ENCODE measurements at regions not wholly inside any gene's neighbourhood (a gene's known extent, or its start where the extent isn't known, plus 50 kb on each side); places are given as distances from the start of the nearest gene placed in this dataset.
"Not testable (repeated sequence)": the region's sequence is repeated elsewhere in the genome, so short reads cannot be mapped to it uniquely, and the experiment has no call there.

- no peak for DNase-seq
Measured at GRCh38 chr6:66179361-66179760, 472.3 kb upstream of the EYS start.

- no peak for DNase-seq
Measured at GRCh38 chr6:66173587-66173986, 466.6 kb upstream of the EYS start.

GRCh38 chr6:66166713-66167112 lies 459.7 kb upstream of the EYS start:
- DNase-seq, result not testable (repeated sequence)

DNA sequence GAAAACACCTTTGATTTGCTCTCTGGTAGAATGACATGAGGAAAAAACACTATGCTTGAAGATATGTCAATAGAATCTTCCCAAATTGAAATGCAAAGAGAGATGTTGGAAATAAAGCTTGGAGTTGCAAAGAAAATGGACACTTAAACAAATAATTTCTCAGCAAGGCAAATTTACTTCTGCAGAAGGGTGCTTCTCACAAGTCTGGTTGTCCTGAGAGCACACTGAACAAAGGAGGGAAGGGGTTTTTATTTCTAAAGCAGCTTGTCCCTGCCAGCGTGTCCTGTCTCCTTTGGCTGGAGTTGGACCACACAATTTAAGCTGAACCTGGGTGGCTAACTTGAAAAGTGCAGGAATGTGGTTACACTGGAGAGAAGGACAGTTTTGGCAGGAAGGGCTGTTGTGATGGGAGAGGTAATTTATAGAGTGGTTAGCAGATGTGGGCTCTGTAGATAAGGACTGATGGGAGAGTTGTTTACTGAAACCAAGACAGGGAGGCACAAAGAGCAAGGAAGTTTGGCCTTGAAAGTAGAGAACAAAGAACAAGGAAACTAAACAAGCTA lies 454.6 kb upstream of the EYS start:
- DNase-seq, result no peak

GRCh38 chr6:66159937-66160336 lies 452.9 kb upstream of the EYS start:
- DNase-seq, result no peak

GRCh38 chr6:66153247-66153646 lies 446.2 kb upstream of the EYS start:
- no peak for DNase-seq

GRCh38 chr6:66149132-66149531 lies 442.1 kb upstream of the EYS start:
- no peak for DNase-seq

- DNase-seq, result no peak
Measured at GRCh38 chr6:66145867-66146266, 438.8 kb upstream of the EYS start.

GRCh38 chr6:66134021-66134420 lies 427.0 kb upstream of the EYS start:
- DNase-seq, result no peak

GRCh38 chr6:66128656-66129055 lies 421.6 kb upstream of the EYS start:
- no peak for DNase-seq

DNA sequence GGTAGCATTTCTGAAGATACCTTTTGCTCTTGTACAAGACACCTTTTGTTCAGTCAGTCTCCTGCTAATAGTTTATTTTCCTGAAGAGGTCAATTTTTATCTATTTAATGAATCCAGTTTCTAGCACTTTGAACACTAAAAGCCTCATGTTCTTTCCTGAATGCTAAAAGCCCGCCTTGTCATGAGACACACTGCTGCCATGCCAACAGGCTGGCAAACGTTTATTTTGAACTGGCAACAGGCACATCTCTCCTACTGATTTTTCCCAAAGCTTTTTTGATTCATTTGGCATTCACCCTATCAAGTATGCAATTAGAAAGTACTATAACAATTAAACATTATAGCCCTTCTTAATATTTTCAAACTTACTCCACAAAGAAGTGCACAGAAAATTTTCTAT lies 421.2 kb upstream of the EYS start:
- no peak for DNase-seq

GRCh38 chr6:66127061-66127460 lies 420.0 kb upstream of the EYS start:
- no peak for DNase-seq

DNA sequence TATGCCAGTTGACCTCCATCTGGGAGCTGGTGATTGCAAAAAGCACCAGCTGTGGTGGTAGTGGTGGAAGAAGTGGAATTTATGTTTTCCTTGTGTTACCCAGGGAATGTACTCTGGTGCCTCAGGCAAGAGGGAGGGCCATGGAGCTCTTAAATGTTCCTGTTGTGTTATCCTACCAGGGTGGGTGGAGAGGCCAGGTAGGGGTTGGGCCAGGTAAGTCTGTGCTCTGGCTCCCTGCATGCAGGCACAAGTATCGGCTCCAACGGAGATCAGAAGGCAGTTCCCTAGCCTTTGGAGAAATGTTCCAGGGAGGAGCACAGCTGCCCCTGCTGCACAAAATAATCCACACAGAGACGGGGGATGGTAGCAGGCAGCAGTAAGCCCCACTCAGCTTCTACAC lies 419.3 kb upstream of the EYS start:
- DNase-seq, result no peak

DNA sequence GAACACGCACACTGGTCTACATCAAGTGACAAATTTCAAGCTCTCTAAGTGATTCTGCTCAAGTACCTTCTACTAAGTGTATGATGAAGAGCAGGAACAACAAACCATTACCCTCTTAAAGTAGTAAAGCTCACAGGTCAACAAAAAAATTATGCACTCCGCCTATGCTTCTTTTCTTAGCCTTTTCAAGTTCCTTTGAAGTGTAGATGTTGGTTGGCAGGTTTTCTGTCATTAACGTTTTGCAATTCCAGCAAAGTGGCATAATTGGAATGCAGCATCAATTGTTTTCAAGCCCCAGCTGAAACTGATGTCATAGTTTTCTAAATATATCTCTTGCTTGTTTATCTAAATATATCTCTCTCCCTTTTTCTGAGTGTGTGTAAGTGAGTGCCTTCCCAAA lies 396.9 kb upstream of the EYS start:
- DNase-seq, result no peak

GRCh38 chr6:66103354-66103753 lies 396.3 kb upstream of the EYS start:
- no peak for DNase-seq

GRCh38 chr6:66096679-66097078 lies 389.7 kb upstream of the EYS start:
- no peak for DNase-seq

DNA sequence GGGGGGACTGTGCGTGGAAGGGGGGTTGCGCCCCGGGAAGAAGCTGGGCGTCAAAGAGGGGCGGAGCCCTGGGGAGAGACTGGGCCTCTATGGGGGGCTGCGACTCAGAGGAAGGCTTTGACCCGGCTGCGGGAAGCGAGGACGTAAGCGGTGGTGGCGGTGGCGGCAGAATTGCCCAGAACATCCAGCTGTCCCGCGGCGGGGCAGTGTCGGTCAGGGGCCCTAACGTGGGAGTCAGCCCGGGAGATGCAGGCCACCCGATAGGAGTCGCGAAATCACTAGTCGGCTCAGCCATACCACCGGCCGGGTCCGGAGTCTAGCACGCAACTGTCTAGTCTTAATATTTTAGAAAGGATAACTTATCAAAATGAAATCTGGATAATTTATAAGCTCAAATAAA lies 387.6 kb upstream of the EYS start:
- no peak for DNase-seq

GRCh38 chr6:66092306-66092705 lies 385.3 kb upstream of the EYS start:
- DNase-seq, result not testable (repeated sequence)

DNA sequence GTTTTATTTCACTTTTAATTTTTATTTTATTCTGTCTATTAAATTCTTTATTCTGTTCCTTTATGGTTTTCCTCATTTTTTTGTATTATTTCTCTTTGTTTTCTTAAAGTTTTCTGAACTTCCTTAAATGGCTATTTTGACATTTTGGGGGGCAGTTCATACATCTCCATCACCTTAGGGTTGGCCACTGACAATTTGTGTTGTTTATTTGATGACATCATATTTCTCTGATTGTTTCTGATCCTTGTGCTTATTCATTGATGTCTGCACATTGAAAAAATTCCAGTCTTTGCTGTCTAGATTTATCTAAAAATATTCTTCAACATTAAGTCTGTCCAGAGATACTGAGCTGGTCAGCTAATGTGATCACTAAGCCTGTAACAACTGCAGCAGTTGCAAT lies 379.5 kb upstream of the EYS start:
- no peak for DNase-seq

DNA sequence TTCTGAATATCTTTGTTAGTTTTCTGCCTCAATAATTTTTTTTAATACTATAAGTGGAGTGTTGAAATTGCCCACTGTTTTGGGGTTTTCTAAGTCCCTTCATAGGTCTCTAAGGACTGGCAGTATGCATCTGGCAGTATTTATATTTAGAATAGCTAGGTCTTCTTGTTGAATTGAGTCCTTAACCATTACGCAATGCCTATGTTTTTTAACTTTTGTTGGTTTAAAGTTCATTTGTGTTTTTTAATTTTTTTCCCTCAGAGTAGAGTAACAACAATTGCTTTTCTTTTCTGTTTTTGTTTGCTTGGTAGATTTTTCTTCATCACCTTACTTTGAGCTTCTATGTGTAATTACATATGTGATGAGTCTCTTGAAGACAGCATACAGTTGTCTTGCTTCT lies 375.9 kb upstream of the EYS start:
- DNase-seq, result no peak

GRCh38 chr6:66068907-66069306 lies 361.9 kb upstream of the EYS start:
- DNase-seq, result no peak

GRCh38 chr6:66068033-66068432 lies 361.0 kb upstream of the EYS start:
- DNase-seq, result no peak

DNA sequence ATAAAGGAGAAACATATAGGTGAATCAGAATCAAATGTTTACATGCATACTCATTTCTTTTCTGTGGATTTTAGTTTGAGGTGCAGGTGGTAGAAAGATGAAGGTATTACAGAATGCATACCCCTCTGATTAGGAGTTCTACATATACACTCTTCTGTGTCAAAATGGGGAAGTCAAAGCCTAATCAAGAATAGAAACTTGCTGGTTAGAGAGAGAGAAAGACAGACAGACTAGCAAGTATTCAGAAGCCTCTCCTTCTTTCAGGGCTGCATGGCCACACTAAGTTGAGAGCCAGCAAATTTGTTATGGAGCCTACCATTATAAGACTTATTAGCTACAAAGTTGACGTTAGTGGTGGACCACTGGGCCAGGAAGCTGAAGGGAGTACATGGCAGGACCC lies 358.3 kb upstream of the EYS start:
- DNase-seq, result no peak

GRCh38 chr6:66057034-66057433 lies 350.0 kb upstream of the EYS start:
- no peak for DNase-seq

DNA sequence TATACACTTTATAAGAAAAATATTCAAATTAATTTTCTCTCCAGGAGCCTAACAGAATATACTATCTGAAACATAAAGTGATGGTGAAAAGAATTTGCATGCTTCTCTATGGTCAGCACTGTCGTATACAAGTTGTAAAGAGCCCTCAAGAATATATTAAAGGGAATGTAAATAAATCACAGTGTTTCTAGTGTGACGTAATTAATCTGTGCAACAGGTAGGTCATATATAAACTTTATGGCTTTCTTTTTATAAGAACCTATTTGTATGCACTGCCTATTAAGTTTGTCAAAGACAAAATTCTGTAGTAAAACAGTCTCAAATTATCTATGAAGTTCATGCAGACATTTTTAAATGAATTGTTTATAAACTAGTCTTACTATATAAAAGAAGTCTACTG lies 347.9 kb upstream of the EYS start:
- no peak for DNase-seq

GRCh38 chr6:66051812-66052211 lies 344.8 kb upstream of the EYS start:
- DNase-seq, result no peak
